Hematopoietic multipotent progenitor cell treated with erythropoietin and hydrocortisone succinate and interleukin-3 and kit ligand, for 15 days (in vitro differentiated cells): ENCODE measurements at regions not wholly inside any gene's neighbourhood (a gene's known extent, or its start where the extent isn't known, plus 50 kb on each side); places are given as distances from the start of the nearest gene placed in this dataset.

Experiments used
- DNase-seq: peaks from one replicate; pipeline ENCODE4 v3.0.0-alpha.2; 2015; ENCODE audit warnings: low spot score

DNA sequence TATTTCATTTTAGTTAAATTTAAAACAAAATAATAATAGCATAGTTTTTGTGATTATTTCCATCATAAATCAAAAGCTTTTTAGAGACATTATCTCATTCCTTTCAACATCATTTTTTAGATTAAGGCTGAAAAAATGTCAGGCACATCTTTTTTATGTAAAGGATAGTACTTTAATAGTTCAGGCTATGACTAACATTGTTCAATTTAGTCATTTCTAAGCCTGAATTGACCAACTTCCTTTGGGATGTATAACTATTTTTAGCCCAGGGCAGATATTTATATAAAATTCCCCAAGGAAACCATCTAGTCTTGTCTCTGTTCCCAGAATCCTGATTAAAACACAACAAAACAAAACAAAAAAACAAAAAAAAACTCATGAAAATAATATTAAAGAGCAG is 145.6 kb upstream of the PCDH18 start:
- no peak for DNase-seq

DNA sequence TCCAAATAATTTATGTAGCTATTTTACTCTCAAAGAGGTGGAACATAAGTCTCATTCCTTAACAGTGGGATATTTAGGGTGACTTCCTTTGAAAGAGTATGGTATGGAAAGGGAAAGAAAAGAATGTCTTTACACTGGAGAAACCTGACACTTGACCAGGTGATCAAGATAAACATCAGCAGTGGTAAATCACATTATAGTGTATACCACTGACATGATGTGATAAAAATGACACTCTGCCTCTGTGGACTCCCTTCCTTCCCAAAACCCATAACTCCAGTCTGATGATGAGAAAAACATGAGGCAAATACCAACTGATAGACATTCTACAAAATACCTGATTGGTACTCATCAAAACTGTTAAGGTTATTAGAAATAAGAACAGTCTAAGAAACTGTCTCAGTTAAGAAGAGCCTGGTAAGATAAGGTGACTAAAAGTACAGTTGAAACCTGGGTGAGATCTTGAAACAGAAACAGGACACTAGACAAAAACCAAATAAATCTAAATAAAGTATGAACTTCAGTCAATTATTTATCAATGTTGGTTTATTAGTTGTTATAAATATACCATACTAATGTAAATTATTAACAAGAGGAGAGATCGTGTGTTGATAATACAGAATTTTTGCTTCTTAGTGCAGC is 144.2 kb upstream of the PCDH18 start:
- no peak for DNase-seq

DNA sequence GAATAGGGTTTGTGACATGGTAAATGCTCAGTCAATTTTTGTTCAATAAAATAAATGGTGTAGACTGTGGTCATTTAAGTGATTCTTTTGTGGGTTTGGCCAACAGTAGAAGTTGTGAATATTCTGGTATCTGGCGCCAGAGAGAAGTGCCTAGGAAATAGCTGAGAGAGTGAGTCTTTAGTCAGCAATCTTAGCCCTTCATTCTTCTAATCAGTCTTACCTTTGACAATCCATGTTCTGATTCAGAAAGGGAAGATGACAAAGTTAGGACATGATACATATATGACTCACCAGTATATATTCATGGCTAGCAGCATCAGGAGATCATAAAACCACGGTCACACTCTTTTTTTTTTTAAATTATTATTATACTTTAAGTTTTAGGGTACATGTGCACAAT is 141.8 kb upstream of the PCDH18 start:
- DNase-seq: no peak

DNA sequence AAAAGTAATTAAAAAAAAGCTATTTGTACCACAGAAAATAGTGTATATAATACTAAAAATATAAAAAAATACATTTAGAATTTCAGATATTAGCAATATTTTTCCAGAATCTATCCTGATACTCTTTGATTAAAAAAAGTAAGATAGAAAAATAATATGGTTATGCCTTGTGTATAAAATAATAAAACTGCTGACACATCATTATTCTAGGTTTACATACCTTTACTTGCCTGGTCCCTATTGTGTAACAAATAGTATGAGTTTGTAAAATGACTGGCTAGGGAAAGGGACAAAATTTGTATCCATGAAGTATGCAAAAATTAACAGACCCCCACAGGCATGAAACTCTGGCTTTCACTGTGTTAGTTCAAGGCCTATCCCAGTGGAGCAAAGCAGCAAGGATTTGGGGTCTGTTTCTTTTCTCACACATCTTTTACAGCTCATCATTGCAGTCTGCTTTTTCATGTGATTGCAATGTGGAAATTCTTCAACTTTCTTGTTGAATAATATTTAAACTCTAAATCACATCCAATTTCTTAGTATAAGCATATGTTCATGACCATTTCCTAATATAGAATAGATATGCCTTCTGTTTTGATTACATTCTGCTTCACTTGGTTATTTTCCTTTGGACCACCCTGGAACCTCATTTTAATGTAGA is 136.7 kb upstream of the PCDH18 start:
- no peak for DNase-seq

DNA sequence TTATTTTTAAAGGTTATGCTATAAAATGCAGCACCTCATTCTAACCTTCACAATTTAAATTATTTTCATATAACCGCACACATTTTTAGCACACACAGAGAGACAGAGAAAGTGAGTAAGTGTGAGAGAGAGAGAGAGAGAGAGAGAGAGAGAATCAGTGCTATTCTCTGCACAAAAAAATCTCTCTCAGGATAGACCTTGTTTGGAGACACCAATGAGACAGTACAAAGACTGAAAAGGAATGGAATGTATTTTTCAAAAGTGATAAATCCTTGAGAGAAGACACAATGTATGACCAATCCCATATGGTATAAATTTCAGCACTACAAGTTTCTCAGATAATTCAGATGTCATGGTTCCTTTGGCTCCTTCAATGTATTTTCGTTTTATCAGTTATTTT is 132.1 kb upstream of the PCDH18 start:
- DNase-seq: no peak

DNA sequence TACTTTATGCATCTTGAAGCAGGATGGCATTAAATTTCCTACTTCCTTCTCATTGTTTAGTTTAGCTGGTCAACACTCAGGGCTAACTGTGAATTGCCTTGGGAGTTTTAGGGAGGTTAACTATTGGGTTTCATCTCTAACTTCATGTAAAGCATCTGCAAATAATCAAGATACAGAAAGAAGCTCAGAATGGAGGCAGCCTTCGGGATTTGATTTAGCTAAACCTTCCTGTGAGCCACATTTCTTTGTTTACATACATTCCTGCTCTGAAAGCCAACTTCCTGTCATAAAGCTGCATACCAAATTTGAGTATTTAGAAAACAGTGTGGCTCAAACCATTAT is 131.7 kb upstream of the PCDH18 start:
- DNase-seq: no peak

DNA sequence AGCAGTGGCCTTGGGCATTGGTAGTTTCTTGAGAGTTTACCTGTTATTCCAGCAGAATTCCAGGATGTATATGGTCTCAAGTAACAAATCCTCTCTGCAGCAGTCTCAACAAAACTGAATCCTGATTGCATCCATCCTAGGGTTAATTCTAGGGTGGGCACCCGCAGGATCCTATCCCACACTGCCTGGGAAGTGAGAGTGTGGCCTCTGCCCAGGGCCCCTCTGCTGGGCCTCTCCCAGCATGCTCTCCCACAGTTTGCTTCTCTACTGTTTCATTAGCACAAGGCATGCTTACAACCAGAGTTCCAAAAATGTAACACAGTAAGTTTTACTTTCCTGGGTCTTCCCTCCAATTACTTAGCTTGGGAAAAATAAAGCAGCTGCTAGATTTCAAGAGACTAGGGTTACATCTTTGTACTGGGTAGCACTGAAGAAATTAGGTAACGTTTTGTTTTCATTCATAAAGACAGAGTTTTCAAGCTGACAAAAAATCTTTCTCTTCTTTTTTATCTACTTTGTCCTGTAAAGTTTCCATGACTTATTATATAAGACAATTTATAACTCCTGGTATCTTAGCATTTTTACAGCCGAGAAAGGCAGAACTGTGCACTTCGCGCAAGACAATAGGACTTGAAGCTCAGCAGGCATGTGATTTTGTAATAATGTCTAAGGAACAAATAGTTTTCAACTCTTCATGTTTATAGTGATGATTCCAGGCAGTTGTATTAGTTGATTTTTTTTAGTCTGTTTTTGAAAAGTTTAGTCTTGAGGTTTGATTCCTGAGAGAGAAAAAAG is 131.2 kb upstream of the PCDH18 start:
- no peak for DNase-seq

DNA sequence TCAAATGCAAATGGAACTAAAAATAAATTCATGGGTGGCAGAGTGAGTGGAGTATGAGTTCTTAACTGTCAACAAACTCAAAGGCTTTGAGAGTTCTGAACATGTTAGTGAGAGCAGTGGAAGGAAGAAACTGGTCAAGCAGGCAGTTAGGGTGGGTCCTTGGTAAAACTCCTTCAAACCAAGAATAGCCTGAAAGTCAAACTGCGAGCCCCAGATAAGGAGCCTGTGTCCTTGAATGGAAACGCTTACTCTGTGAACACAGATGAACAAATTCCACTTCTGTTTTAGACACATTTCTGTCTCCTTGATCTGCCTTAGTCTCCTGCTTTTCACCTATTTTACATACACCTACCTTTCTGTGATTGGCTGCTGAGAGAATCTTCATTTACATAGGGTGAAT is 129.4 kb upstream of the PCDH18 start:
- DNase-seq: no peak

DNA sequence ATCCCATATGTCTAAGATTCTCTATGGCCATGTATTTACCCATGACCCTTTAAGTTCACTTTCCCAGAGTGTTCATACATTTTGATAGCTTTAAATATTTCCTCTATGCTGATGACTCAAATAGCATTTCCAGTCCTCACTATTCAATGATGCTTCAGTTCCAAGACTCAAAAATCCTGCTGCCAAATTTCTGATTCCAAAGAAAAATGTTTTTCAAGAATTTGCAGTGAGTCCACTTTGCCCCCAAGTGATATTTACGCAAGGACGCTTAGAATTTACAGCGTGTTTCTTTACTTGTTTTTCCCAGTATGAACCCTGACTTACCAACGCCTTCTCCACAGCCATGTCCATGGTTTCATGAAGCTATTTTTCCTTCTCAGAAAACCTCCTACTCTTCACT is 127.9 kb upstream of the PCDH18 start:
- DNase-seq: no peak

DNA sequence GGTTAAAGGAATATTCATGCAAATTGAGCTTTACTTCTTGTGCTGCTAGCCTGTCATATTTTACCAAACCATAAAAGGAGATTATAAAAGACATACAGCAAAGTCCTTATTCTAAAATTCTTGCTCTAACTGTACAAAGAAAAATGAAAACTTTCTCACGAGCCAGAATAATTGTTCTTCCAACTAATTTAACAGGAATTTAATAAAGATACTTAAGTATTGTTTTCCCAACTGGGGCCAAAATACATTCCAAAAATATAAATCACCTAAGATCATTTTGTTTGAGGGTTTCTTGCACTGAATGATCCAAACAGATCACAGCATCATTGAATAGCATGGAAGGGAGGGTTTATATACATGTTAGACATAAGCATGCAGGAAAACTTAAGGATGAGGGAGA is 127.1 kb upstream of the PCDH18 start:
- DNase-seq: no peak

DNA sequence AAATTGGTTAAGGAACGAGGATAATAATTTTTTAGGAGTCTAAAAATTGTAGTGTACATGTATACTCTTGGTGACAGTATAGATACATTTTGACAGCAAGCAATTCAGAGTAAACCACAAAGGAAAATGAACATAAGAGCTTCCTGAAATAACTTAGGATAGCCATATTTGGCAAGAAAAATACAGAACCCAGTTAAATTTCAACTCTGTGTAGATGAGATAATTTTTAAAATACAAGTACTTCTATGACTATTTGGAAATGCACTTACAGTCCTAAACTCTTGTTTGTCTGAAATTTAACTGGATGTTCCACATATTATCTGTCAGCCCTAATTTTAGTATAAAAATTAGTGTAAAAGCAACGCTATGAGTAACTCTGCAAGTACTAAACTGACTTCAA is 124.4 kb upstream of the PCDH18 start:
- DNase-seq: no peak

DNA sequence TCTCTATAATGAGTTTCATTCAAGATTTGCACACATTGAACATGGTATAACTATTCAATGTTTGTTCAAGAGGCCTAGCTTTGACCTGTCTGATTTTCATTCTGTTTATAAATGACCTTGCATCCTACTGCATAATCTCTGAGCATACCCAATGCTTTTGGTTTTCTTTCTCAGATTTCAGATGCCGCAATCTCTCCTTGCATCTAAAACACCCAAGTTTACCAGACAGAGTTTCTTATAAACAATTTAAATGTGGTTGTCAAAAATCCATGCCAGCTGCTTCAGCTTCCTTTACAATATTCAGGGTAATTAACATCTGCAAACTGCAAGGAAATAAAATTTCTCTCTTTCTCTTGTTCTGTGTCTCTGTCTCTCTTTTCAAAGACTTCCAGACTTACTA is 123.0 kb upstream of the PCDH18 start:
- DNase-seq: no peak

DNA sequence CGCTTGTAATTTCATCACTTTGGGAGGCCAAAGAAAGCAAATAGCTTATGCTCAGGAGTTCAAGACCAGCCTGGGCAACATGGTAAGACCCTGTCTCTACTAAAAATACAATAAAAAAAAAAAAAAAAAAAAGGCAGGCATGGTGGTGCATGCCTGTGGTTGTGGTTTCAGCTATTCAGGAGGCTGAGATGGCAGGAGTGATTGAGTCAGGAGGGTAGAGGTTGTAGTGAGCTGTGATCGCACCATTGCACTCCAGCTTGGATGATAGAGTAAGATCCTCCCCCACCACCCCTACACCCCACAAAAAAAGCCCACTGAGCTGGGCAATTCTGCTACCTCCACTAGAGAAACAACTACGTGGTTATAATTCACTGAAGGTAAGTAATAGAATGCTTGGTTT is 118.8 kb upstream of the PCDH18 start:
- DNase-seq: no peak

DNA sequence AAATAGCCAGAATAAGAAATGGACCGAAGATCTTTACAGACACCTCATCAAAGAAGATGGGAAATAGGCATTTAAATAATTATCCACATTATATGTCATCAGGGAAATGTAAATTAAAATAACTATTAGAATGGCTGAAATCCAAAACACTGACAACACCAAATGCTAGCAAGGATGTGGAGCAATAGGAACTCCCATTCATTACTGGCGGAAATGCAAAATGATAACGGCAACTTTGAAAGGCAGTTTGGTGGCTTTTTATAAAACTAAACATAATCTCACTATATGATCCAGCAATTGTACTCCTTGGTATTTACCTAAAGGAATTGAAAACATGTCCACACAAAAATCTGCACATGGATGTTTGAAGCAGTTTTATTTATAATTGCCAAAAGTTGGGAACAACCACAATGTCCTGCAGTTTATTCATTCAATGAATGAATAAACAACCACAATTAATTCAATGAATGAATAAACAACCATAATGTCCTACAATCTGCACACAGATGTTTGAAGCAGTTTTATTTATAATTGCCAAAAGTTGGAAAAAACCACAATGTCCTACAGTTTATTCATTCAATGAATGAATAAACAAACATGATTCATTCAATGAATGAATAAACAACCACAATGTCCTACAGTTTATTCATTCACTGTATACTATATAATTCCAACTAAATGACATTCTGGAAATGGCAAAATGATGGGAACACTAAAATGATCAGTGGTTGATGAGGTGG is 117.6 kb upstream of the PCDH18 start:
- no peak for DNase-seq

DNA sequence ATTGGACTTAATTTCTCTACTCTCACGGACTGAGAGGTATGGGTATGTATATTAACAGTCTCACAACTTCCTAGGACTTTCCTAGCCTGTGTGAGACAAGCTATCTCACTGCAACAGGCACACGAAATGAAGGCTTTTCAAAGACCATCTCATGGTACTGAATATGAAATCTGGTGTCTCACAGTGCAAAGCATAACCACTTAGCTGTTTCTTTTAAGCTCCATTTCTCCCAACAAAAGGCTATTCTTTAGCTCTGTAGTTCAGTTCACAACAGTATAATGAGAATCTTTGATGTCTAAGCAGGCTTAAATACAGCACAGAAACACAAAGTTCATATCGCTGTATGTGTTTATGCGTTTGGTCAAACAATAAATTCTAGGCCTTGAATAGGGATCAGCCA is 116.2 kb upstream of the PCDH18 start:
- no peak for DNase-seq

DNA sequence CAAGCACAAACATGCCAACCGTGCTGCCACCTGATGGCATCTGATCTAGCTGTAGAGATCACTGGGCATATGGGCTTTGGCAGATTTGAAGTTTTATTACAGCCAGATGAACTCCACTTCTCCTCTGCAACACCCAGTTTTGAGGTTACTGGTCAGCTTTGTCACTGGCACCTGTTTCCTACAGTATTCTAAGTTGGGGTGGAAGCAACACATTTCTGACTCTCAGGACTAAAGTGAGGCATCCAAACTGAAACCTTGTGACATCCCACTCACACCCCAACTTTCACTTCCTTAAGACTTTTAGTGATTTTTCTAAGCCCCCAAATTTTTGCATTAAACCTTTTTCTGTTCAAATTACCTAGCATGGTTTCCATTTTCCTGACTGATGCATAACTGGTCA is 115.1 kb upstream of the PCDH18 start:
- no peak for DNase-seq

DNA sequence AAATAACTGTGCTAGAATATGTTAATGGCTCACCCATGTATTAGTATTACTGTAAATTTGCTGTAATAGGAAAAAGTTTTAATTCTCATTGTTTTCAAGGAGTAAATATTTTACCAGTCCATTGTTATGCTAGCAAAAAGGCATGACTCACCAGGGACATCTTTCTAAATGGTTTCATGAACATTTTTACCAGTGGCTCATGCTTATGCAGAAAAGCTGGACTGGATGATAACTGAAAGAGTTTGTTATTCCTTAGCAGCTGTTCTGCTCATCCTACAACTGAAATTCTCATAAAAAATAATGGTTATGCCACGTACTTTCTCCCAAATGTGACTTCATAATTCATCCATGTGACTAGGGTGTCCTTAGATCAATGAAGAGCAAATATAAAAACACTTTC is 111.9 kb upstream of the PCDH18 start:
- DNase-seq: no peak

DNA sequence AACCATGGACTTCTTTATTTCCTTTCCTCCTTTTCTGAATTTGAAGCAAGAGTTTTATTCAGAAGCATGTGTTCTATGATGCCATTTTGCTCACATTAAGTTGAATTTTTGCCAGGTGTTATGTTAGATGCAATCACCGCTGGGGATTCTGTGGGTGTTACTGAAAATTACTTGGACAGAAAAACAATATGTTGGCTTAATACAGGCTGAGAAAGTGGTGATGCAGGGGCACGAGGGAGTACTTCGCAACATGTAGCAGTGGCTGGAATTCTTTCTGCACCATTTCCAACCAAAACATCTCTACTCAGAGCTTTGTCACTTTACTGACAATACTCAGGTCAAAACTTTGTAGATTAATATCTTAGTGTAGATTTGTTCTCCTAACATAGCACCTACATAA is 109.2 kb upstream of the PCDH18 start:
- DNase-seq: no peak

DNA sequence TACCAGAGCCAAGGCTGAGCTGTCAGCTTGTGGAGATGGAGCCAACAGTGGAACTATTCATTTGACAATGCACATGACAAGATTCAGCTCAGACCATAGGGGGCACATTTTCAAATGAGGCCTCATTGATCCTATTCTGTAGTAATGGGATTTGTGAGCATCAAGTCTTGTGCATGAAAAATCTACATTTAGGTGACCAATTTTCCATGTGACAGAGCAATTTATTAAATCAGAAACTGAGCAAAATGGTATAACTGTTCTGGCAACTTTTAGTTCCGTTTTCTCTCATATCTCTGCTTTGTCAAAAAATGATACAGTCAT is 108.5 kb upstream of the PCDH18 start:
- DNase-seq: no peak

DNA sequence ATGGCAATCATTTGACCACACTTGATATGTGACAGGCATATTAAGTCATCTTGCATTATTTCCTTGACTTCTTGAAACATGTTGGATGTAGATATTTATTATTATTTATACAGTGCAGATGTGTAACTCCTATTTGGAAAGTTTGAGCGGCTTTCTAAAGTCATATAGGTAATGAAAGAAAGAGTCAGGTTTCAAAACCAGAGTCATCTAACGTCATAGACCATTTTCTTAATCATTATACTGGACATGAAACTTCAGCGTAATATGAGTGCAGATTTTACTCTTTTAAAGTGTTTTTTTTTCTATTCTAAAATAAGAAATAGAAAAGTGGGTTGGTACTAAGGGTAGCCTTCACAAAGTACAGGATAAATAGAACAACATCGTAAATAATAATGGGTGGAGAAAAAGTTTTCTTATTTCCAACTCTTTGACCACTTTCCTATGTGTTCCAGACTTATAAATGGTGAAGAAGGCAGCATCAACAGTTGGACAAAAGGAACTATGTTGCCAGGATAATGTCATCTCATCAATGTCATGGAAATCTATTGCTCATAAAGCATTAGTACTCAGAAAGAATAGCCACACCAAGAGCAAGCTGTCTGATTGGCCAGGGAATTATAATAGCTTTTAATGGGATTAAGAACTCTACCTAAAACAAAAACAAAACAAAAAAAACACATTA is 108.0 kb upstream of the PCDH18 start:
- no peak for DNase-seq

DNA sequence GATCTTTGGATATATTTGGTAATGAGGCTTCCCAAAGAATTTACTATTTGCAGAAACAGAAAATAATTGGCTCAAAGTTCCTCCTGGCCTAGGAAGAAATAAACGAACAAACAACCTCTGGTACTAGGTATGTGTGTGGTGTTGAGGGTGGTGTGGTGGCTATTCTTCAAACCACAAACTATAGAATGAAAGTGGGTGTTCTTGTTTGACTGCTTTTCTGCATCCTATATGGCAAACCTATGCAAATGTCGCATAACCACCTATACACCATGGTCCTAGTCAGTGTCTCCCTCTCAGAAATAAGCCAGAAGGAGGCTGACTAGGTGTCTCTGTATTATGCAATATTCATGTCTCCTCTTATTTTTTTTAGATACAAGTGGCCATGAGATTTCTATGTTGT is 106.6 kb upstream of the PCDH18 start:
- no peak for DNase-seq

DNA sequence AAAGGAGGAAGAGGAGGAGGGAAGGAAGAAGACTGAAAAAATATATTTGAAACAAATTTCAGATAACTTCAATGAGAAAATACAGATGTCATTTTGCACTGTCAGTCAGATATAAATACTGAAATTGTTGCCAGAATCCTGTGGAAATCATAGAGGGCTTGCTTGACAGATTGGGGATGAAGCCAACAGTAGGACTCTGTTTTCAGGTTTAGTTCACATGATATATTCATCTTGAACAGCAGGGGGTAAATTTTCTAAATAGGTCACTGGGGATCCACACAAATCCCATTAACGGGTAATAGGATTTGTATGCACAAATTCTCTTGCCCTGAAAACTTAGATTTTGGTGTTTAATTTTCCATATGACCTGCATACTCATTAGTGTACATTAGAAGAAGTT is 103.3 kb upstream of the PCDH18 start:
- no peak for DNase-seq

DNA sequence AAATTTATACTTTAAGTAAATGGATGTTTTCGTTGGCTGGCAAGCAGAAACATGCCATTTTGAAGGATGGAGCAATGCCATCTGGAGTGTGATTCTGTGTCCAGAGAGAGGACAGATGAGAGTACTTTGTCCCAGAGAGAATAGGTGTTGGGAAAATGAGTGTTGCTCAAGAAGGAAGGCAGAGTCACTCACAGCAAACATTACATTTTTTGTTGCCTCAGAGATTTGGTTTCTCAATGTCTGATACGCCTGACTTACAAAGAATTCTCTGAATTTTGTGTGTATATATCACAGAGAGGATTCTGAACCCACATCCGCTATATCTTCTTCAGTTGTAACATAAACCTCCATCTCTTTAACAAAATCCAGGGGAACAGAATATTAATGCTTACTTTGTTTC is 102.8 kb upstream of the PCDH18 start:
- no peak for DNase-seq
